IMR-90 (cell line): ENCODE measurements at regions not wholly inside any gene's neighbourhood (a gene's known extent, or its start where the extent isn't known, plus 50 kb on each side); places are given as distances from the start of the nearest gene placed in this dataset.

Experiments used
- ATAC-seq: fragments of 200-7000 bp; cut with Tn5 transposase; 2 replicates; pipeline ENCODE4 v1.9.1; 2020; ENCODE audit warnings: low read depth, mild to moderate bottlenecking, moderate library complexity
- BruUV-seq: library from RNA; stranded (reverse); fragments of 400-500 nt; replicated peaks from 2 replicates; lab custom pipeline; 2021; lab: Mats Ljungman, UMichigan
- CTCF ChIA-PET: fragments of 300-600 bp; formaldehyde crosslinking; extraction: SDS; loops from one replicate; lab custom pipeline; 2021; ENCODE audit warnings: antibody characterized with exemption; lab: Yijun Ruan, JAX
- POLR2A ChIA-PET: fragments of 300-600 bp; sonication (Branson Sonifier 250); formaldehyde crosslinking; loops from one replicate; lab custom pipeline; 2022; ENCODE audit warnings: antibody characterized with exemption; ENCODE audit not compliant: unreplicated experiment; lab: Charles Lee
- DNase-seq: peaks from one replicate; pipeline ENCODE4 v3.0.0; 2013
- H2AFZ ChIP-seq: replicated peaks from 2 replicates; pipeline ENCODE3; 2013; ENCODE audit warnings: low read length, mild to moderate bottlenecking; ENCODE audit not compliant: poor library complexity
- H2AK5ac ChIP-seq: 2 replicates; pipeline ENCODE4 v1.6.1; 2013; ENCODE audit warnings: low read depth, low read length, inconsistent platforms
- H2AK9ac ChIP-seq: replicated peaks from 2 replicates; pipeline ENCODE3; 2013; ENCODE audit warnings: mild to moderate bottlenecking, low read depth, low read length, moderate library complexity; ENCODE audit not compliant: poor library complexity
- H2BK120ac ChIP-seq: 2 replicates; pipeline ENCODE4 v1.6.1; 2013; ENCODE audit warnings: low read depth, low read length, inconsistent platforms
- H2BK15ac ChIP-seq: 3 replicates; pipeline ENCODE4 v1.6.1; 2013; ENCODE audit warnings: low read depth, low read length, inconsistent platforms
- H2BK20ac ChIP-seq: 2 replicates; pipeline ENCODE4 v1.6.1; 2013; ENCODE audit warnings: low read depth, mild to moderate bottlenecking, inconsistent platforms, low read length, moderate library complexity
- H2BK5ac ChIP-seq: 2 replicates; pipeline ENCODE4 v1.6.1; 2013; ENCODE audit warnings: mild to moderate bottlenecking, low read depth, low read length, inconsistent platforms; ENCODE audit not compliant: poor library complexity, severe bottlenecking
- H3K14ac ChIP-seq: replicated peaks from 2 replicates; pipeline ENCODE4 v1.6.1; 2013; ENCODE audit warnings: low read depth, low read length, inconsistent platforms
- H3K18ac ChIP-seq: 2 replicates; pipeline ENCODE4 v1.6.1; 2013; ENCODE audit warnings: low read depth, low read length, control low read depth
- H3K23ac ChIP-seq: 2 replicates; pipeline ENCODE4 v1.6.1; 2013; ENCODE audit warnings: low read depth, low read length, inconsistent platforms
- H3K27ac ChIP-seq: 2 replicates; pipeline ENCODE4 v1.5.1; 2013; ENCODE audit warnings: mild to moderate bottlenecking, control low read depth, low read length; ENCODE audit not compliant: insufficient read depth
- H3K27me3 ChIP-seq: 2 replicates; pipeline ENCODE4 v1.6.1; 2013; ENCODE audit warnings: low read length; ENCODE audit not compliant: control insufficient read depth, insufficient read depth
- H3K36me3 ChIP-seq: 2 replicates; pipeline ENCODE4 v1.6.1; 2013; ENCODE audit warnings: low read length, mixed read lengths; ENCODE audit not compliant: control insufficient read depth, insufficient read depth
- H3K4ac ChIP-seq: 2 replicates; pipeline ENCODE4 v1.6.1; 2013; ENCODE audit warnings: low read depth, low read length, inconsistent platforms
- H3K4me1 ChIP-seq: 2 replicates; pipeline ENCODE4 v1.6.1; 2013; ENCODE audit warnings: low read length, mixed read lengths; ENCODE audit not compliant: control insufficient read depth, insufficient read depth
- H3K4me2 ChIP-seq: 2 replicates; pipeline ENCODE4 v1.6.1; 2013; ENCODE audit warnings: low read depth, mild to moderate bottlenecking, control low read depth, low read length, moderate library complexity
- H3K4me3 ChIP-seq: 2 replicates; pipeline ENCODE4 v1.5.1; 2013; ENCODE audit warnings: low read depth, mild to moderate bottlenecking, control low read depth, low read length, moderate library complexity; ENCODE audit not compliant: insufficient read depth
- H3K56ac ChIP-seq: 2 replicates; pipeline ENCODE4 v1.6.1; 2013; ENCODE audit warnings: low read length, inconsistent platforms; ENCODE audit not compliant: insufficient read depth; ENCODE audit errors: extremely low read depth
- H3K79me1 ChIP-seq, 2 experiments: 2 replicates each; pipeline ENCODE4 v1.6.1; 2013; ENCODE audit warnings: low read length in 2 of 2, inconsistent platforms in 1 of 2, low read depth in 1 of 2
- H3K9ac ChIP-seq: 2 replicates; pipeline ENCODE4 v1.6.1; 2013; ENCODE audit warnings: low read depth, low read length, control low read depth
- H3K9me1 ChIP-seq: 2 replicates; pipeline ENCODE4 v1.6.1; 2013; ENCODE audit warnings: low read length, inconsistent platforms; ENCODE audit not compliant: insufficient read depth
- H3K9me3 ChIP-seq: 2 replicates; pipeline ENCODE4 v1.6.1; 2013; ENCODE audit warnings: low read length; ENCODE audit not compliant: control insufficient read depth, insufficient read depth
- H4K20me1 ChIP-seq: 2 replicates; pipeline ENCODE4 v1.6.1; 2013; ENCODE audit warnings: low read length, inconsistent platforms; ENCODE audit not compliant: insufficient read depth
- H4K5ac ChIP-seq: 2 replicates; pipeline ENCODE4 v1.6.1; 2013; ENCODE audit warnings: mild to moderate bottlenecking, low read depth, low read length, control low read depth
- H4K8ac ChIP-seq, 2 experiments: 2 replicates each; pipeline ENCODE4 v1.6.1; 2013; ENCODE audit warnings: low read depth in 2 of 2, low read length in 2 of 2, control low read depth in 1 of 2, inconsistent platforms in 1 of 2
- H4K91ac ChIP-seq: 2 replicates; pipeline ENCODE4 v1.6.1; 2013; ENCODE audit warnings: low read depth, low read length, inconsistent platforms; ENCODE audit not compliant: insufficient read depth
- BHLHE40 ChIP-seq: fragments of 150-350 bp; IDR thresholded peaks from 2 replicates; pipeline ENCODE4 v1.6.1; 2016; ENCODE audit warnings: mild to moderate bottlenecking, low read depth, low read length
- CEBPB ChIP-seq: IDR thresholded peaks from 2 replicates; pipeline ENCODE4 v1.6.1; 2012; ENCODE audit warnings: low read depth, low read length, improper control_type of control experiment
- CTCF ChIP-seq: conservative IDR thresholded peaks from 2 replicates; pipeline ENCODE4 v1.5.1; 2012; ENCODE audit warnings: mild to moderate bottlenecking, low read depth, low read length, improper control_type of control experiment
- FOS ChIP-seq: fragments of 150-350 bp; IDR thresholded peaks from 2 replicates; pipeline ENCODE4 v1.6.1; 2016; ENCODE audit warnings: low read depth, low read length
- MAFK ChIP-seq: IDR thresholded peaks from 2 replicates; pipeline ENCODE4 v1.6.1; 2012; ENCODE audit warnings: low read depth, low read length, improper control_type of control experiment
- MAZ ChIP-seq: IDR thresholded peaks from 2 replicates; pipeline ENCODE4 v1.6.1; 2012; ENCODE audit warnings: low read depth, mild to moderate bottlenecking, low read length, improper control_type of control experiment, moderate library complexity, borderline replicate concordance
- MXI1 ChIP-seq: IDR thresholded peaks from 2 replicates; pipeline ENCODE4 v1.6.1; 2012; ENCODE audit warnings: low read depth, mild to moderate bottlenecking, low read length, moderate library complexity, borderline replicate concordance
- NFE2L2 ChIP-seq: fragments of 150-350 bp; IDR thresholded peaks from 2 replicates; pipeline ENCODE4 v1.6.1; 2016; ENCODE audit warnings: low read depth, mild to moderate bottlenecking, low read length
- POLR2A ChIP-seq: IDR thresholded peaks from 2 replicates; pipeline ENCODE4 v1.6.1; 2012; ENCODE audit warnings: mild to moderate bottlenecking, low read depth, low read length
- RAD21 ChIP-seq: IDR thresholded peaks from 2 replicates; pipeline ENCODE4 v1.6.1; 2012; ENCODE audit warnings: low read length, improper control_type of control experiment
- RCOR1 ChIP-seq: IDR thresholded peaks from 2 replicates; pipeline ENCODE4 v1.6.1; 2012; ENCODE audit warnings: mild to moderate bottlenecking, low read length, improper control_type of control experiment; ENCODE audit not compliant: insufficient replicate concordance
- SMC3 ChIP-seq: fragments of 150-350 bp; IDR thresholded peaks from 2 replicates; pipeline ENCODE4 v1.6.1; 2016; ENCODE audit warnings: low read depth, mild to moderate bottlenecking, antibody characterized with exemption, low read length, moderate library complexity
- WGBS, 2 experiments: methylation state at CpG; one replicate each; pipeline versions ENCODE4 v1.1.5 to v1.1.7; 2013; ENCODE audit warnings: missing lambda C conversion rate in 2 of 2; ENCODE audit not compliant: insufficient read length in 1 of 2; ENCODE audit errors: extremely low coverage in 2 of 2; 5-methylcytosine and 5-hydroxymethylcytosine counted together
- dilution Hi-C: fragments of 300-500 bp; cut with HindIII; formaldehyde crosslinking; loops from one replicate; pipeline ENCODE4 v1.14.3; 2018; ENCODE audit warnings: low sequenced_read_pairs; ENCODE audit not compliant: unreplicated experiment
- in situ Hi-C: fragments of 300-500 bp; cut with MboI; formaldehyde crosslinking; loops from 3 replicates; pipeline ENCODE4 v1.14.3; 2019; ENCODE audit warnings: low sequenced_read_pairs, inconsistent platforms, mixed read lengths
- intact Hi-C: fragments of 100-400 bp; cut with micrococcal nuclease; formaldehyde crosslinking; loops from 2 replicates; pipeline ENCODE4 v1.10.0; 2022
- TF ChIP-seq, protein P1 (sequence below): fragments of 150-350 bp; IDR thresholded peaks from 2 replicates; pipeline ENCODE4 v1.6.1; 2017; ENCODE audit warnings: mild to moderate bottlenecking, antibody characterized with exemption, low read length, low read depth
- TF ChIP-seq, protein P2 (sequence below): fragments of 150-350 bp; IDR thresholded peaks from 2 replicates; pipeline ENCODE4 v1.6.1; 2016; ENCODE audit warnings: low read depth, mild to moderate bottlenecking, low read length, moderate library complexity, borderline replicate concordance

- TF ChIP-seq NFE2L2 = no peak
- TF ChIP-seq, protein P1, sequence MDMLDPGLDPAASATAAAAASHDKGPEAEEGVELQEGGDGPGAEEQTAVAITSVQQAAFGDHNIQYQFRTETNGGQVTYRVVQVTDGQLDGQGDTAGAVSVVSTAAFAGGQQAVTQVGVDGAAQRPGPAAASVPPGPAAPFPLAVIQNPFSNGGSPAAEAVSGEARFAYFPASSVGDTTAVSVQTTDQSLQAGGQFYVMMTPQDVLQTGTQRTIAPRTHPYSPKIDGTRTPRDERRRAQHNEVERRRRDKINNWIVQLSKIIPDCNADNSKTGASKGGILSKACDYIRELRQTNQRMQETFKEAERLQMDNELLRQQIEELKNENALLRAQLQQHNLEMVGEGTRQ = no peak
- no peak for TF ChIP-seq CEBPB
- no peak for TF ChIP-seq SMC3
- TF ChIP-seq, protein P2, sequence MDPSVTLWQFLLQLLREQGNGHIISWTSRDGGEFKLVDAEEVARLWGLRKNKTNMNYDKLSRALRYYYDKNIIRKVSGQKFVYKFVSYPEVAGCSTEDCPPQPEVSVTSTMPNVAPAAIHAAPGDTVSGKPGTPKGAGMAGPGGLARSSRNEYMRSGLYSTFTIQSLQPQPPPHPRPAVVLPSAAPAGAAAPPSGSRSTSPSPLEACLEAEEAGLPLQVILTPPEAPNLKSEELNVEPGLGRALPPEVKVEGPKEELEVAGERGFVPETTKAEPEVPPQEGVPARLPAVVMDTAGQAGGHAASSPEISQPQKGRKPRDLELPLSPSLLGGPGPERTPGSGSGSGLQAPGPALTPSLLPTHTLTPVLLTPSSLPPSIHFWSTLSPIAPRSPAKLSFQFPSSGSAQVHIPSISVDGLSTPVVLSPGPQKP = no peak
- no peak for TF ChIP-seq RCOR1
- TF ChIP-seq POLR2A = no peak
- no peak for TF ChIP-seq BHLHE40
- no peak for TF ChIP-seq RAD21
- TF ChIP-seq FOS = no peak
- TF ChIP-seq MAZ = no peak
- TF ChIP-seq MXI1 = no peak
- TF ChIP-seq CTCF = no peak
- no peak for TF ChIP-seq MAFK
- WGBS, 2 experiments = no CpG with 5 or more reads among the region's 4 CpGs
- Histone ChIP-seq H3K4ac (no peak overlapping the region), H3K23ac (no peak overlapping the region), H4K5ac (no peak overlapping the region), H3K18ac (no peak overlapping the region), H3K27ac (no peak overlapping the region), H2AK5ac (no peak overlapping the region), H4K8ac (no peak overlapping the region), H3K27me3 (no peaks in the 10 kb centered on the region), H3K4me3 (no peak overlapping the region), H2BK120ac (peak overlapping the region; percentile 50; the same call in 1 of the 2 replicates), H3K4me1 (peaks cover 5% of the 10 kb centered on the region), H2BK20ac (0 out of 2 replicates have a peak overlapping the region, but pooled peaks have one; percentile 9), H3K4me2 (no peak overlapping the region), H2AFZ (no peak overlapping the region), H2BK15ac (no peak overlapping the region), H2BK5ac (no peak overlapping the region), H3K9me3 (peaks cover 3% of the 10 kb centered on the region; the same call in 1 of the 2 replicates), H3K9me1 (peaks cover 7% of the 10 kb centered on the region), H3K79me1 (peaks cover 0 to 11% of the 10 kb centered on the region in 2 experiments; a peak in 2 of 4 replicates), H3K9ac (no peak overlapping the region), H2AK9ac (no peak overlapping the region), H4K20me1 (peaks cover 6% of the 10 kb centered on the region; the same call in 1 of the 2 replicates), H3K36me3 (no peaks in the 10 kb centered on the region), H4K91ac (no peak overlapping the region), H3K56ac (no peak overlapping the region), H3K14ac (no peak overlapping the region)
- ATAC-seq (no peak), DNase-seq (no peak)
- dilution Hi-C loops (no loop called here), intact Hi-C loops (no loop called here), in situ Hi-C loops (no loop called here)
- CTCF ChIA-PET = interaction anchor here (0.7 kb wide), 1 partner anchor 32 kb away, joined by 3 read pairs; no protein-coding TSS in a partner anchor
- POLR2A ChIA-PET = no interaction called here
- BruUV-seq = no TSS peak
Observed at GRCh38 chr12:65570451-65571130, 253.7 kb upstream of the HMGA2 start.
